Heart left ventricle (tissue), 16 donors: ENCODE measurements at regions not wholly inside any gene's neighbourhood (a gene's known extent, or its start where the extent isn't known, plus 50 kb on each side); places are given as distances from the start of the nearest gene placed in this dataset.
"Not testable (repeated sequence)": the region's sequence is repeated elsewhere in the genome, so short reads cannot be mapped to it uniquely, and the experiment has no call there.

Experiments
- ATAC-seq, 4 donors: fragments of 200-7000 bp; cut with Tn5 transposase; one replicate each; pipeline ENCODE4 v1.9.1; 2020 to 2022; ENCODE audit warnings: moderate library complexity in 4 of 4, mild to moderate bottlenecking in 3 of 4, moderate number of reproducible peaks in 1 of 4
- DNase-seq, 5 donors: peaks; one replicate each; pipeline ENCODE4 v3.0.0-alpha.2; 2020
- H3K27ac ChIP-seq, 12 donors: fragments of 200-600 bp; sonication (generic) in 4 of 12; one replicate each; pipeline versions ENCODE4 v1.5.0 to v1.8.0; 2016 to 2022; ENCODE audit warnings: mild to moderate bottlenecking in 2 of 12
- H3K27me3 ChIP-seq, 9 donors: fragments of 200-600 bp; sonication (generic) in 2 of 9; one replicate each; pipeline versions ENCODE4 v1.5.1 to v1.8.0; 2016 to 2022; ENCODE audit warnings: mild to moderate bottlenecking in 3 of 9
- H3K36me3 ChIP-seq, 9 donors: fragments of 200-600 bp; sonication (generic) in 2 of 9; one replicate each; pipeline versions ENCODE4 v1.5.0 to v1.8.0; 2018 to 2022; ENCODE audit warnings: mild to moderate bottlenecking in 2 of 9
- H3K4me1 ChIP-seq, 12 donors: fragments of 200-600 bp; sonication (generic) in 4 of 12; one replicate each; pipeline versions ENCODE4 v1.5.0 to v1.8.0; 2016 to 2022; ENCODE audit warnings: mild to moderate bottlenecking in 3 of 12
- H3K4me3 ChIP-seq, 12 donors: fragments of 200-600 bp; sonication (generic) in 4 of 12; one replicate each; pipeline versions ENCODE4 v1.5.0 to v1.8.0; 2017 to 2022; ENCODE audit warnings: mild to moderate bottlenecking in 9 of 12, moderate library complexity in 4 of 12
- H3K9me3 ChIP-seq, 12 donors: fragments of 200-600 bp; sonication (generic) in 4 of 12; one replicate each; pipeline versions ENCODE4 v1.5.0 to v1.8.0; 2016 to 2022; ENCODE audit warnings: mild to moderate bottlenecking in 1 of 12
- CTCF ChIP-seq, 12 donors: fragments of 200-600 bp; sonication (generic) in 4 of 12; IDR thresholded peaks; one replicate each; pipeline versions ENCODE4 v1.5.0 to v1.8.0; 2018 to 2022; ENCODE audit warnings: antibody characterized with exemption in 12 of 12, mild to moderate bottlenecking in 5 of 12
- POLR2A ChIP-seq, 2 donors: fragments of 450-650 bp; IDR thresholded peaks; one replicate each; pipeline ENCODE4 v1.6.1; 2017; ENCODE audit warnings: antibody characterized with exemption in 2 of 2, mild to moderate bottlenecking in 2 of 2, moderate library complexity in 2 of 2
- WGBS, 4 donors: extraction: QIAGEN DNeasy Blood & Tissue Kit in 2 of 4; methylation state at CpG; one replicate each; pipeline versions ENCODE4 v1.1.5 to v1.1.7; 2013 to 2018; 5-methylcytosine and 5-hydroxymethylcytosine counted together
- intact Hi-C, 10 donors: fragments of 100-400 bp; cut with DNase I; formaldehyde crosslinking; loops; one replicate each; pipeline versions ENCODE4 v1.11.1 to v1.14.2; 2022
- donor health status: ischemic (EF 13 %, LVEDD 7.1; RV severe dilation, severe dysfunction).
- donor health status: healthy with polysubstance abuse.
- donor health status: DM: no; HTN: yes; CAD: no.
- donor health status: DM: no; HTN: no; CAD: no.
- donor health status: ischemic (EF 25% LVEDD 6.9; RV normal size, moderate dysfunction).
- donor health status: ischemic (EF 25% LVEDD 5.7; RV mildly dilated, moderate dysfunction).
- donor health status: healthy.
- donor health status: DM: yes; HTN: yes; CAD: no.
- donor health status: ischemic (EF 35%, LVEDD 5.7; RV mildly dilated, moderate dysfunction).
- donor health status: nonischemic (EF 11% LVEDD 7.7; RV severe dilation, severe dysfunction).
- donor health status: DM: yes; HTN: yes; CAD: no.
- donor health status: PGD.
- donor health status: ischemic (EF 29% LVEDD 5.4; RV normal size, mild dysfunction).
- donor health status: nonischemic (EF 23%, LVEDD 6.1; RV moderate dilation, normal function).

GRCh38 chr10:11691319-11691755, 50.8 kb upstream of the ECHDC3 start:
- Histone ChIP-seq H3K36me3 (no peaks in the 10 kb centered on the region), H3K4me1 (peaks cover 0 to under 1% (median 0%) of the 10 kb centered on the region in 12 donors), H3K27ac (no peak overlapping the region), H3K9me3 (no peaks in the 10 kb centered on the region), H3K4me3 (no peak overlapping the region), H3K27me3 (no peaks in the 10 kb centered on the region)
- WGBS, 4 donors, result 63 to 72% (median 66%) methylated on average over 11 to 14 of the region's 14 CpGs
- DNase-seq (peak; percentile 23 to 71 (median 48)), ATAC-seq (peak; percentile 71 to 84 (median 80))
- intact Hi-C loops, result no loop called here
- TF ChIP-seq POLR2A (IDR thresholded peaks at IDR 0.05), result no peak
- TF ChIP-seq CTCF (IDR thresholded peaks at IDR 0.05), result no peak

GRCh38 chr10:11689945-11690736, 52.0 kb upstream of the ECHDC3 start:
- Histone ChIP-seq H3K27ac (no peak overlapping the region), H3K4me1 (peaks cover 0 to 13% (median 11%) of the 10 kb centered on the region in 12 donors), H3K36me3 (no peaks in the 10 kb centered on the region), H3K27me3 (no peaks in the 10 kb centered on the region), H3K9me3 (no peaks in the 10 kb centered on the region), H3K4me3 (no peak overlapping the region)
- TF ChIP-seq CTCF (IDR thresholded peaks at IDR 0.05) (no peak), POLR2A (IDR thresholded peaks at IDR 0.05) (no peak)
- no peak for DNase-seq
- intact Hi-C loops, result loop anchor here in 1 of 10 donors (10.0 kb wide), 1 partner anchor 75 kb away; the partner anchor contains the start of gene USP6NL
- 94 to 97% (median 95%) methylated on average over 22 of the region's 22 CpGs for WGBS, 4 donors
- ATAC-seq, result no peak

- peaks cover 0 to 30% (median 17%) of the 10 kb centered on the region in 12 donors for H3K4me1 ChIP-seq
- not testable (repeated sequence) for H3K36me3 ChIP-seq, H3K9me3 ChIP-seq, H3K4me3 ChIP-seq, ATAC-seq, H3K27me3 ChIP-seq, H3K27ac ChIP-seq, DNase-seq
- intact Hi-C loops, result loop anchor here in 1 of 10 donors (10.0 kb wide), 1 partner anchor 74 kb away; the partner anchor contains the start of gene USP6NL
- 92 to 98% (median 95%) methylated on average over 3 of the region's 3 CpGs for WGBS, 4 donors
These were observed 53.8 kb upstream of the ECHDC3 start for GRCh38 chr10:11688448-11688795.

GRCh38 chr10:11687779-11688447, 54.3 kb upstream of the ECHDC3 start:
- Histone ChIP-seq H3K4me3 (no peak overlapping the region), H3K9me3 (no peaks in the 10 kb centered on the region), H3K27ac (no peak overlapping the region), H3K27me3 (no peaks in the 10 kb centered on the region), H3K4me1 (peaks cover 0 to 35% (median 17%) of the 10 kb centered on the region in 12 donors), H3K36me3 (no peaks in the 10 kb centered on the region)
- intact Hi-C loops, result loop anchor here in 1 of 10 donors (10.0 kb wide), 1 partner anchor 73 kb away; the partner anchor contains the start of gene USP6NL
- ATAC-seq, result no peak
- TF ChIP-seq POLR2A (IDR thresholded peaks at IDR 0.05) (no peak), CTCF (IDR thresholded peaks at IDR 0.05) (no peak)
- no peak for DNase-seq
- WGBS, 4 donors, result 93 to 96% (median 95%) methylated on average over 7 to 8 of the region's 8 CpGs
